ENCODE measurements at regions not wholly inside any gene's neighbourhood (a gene's known extent, or its start where the extent isn't known, plus 50 kb on each side); places are given as distances from the start of the nearest gene placed in this dataset.
A peak's percentile ranks its signal among the peaks of the same experiment; 100 is the strongest.

GRCh38 chr14:44316647-44317440, 190.2 kb downstream of the FSCB start:
- TSS peak; percentile 54 for BruUV-seq (replicated peaks)
- no peaks in the 10 kb centered on the region for H4K20me1 ChIP-seq (replicated peaks; ENCODE audit: control insufficient read depth, extremely low read depth, insufficient read depth, low read length)
- peak overlapping the region; percentile 51 for H3K27ac ChIP-seq (ENCODE audit: insufficient read depth, low read depth, low read length)
- POLR2A ChIA-PET = no interaction called here
- H3K79me2 ChIP-seq (ENCODE audit: control insufficient read depth, insufficient read depth, low read length) = no peaks in the 10 kb centered on the region
- no peak overlapping the region for H2AFZ ChIP-seq (ENCODE audit: low read depth, low read length)
- no peak for TF ChIP-seq EZH2 (IDR thresholded peaks at IDR 0.05; ENCODE audit: borderline replicate concordance, low read depth, low read length, severe bottlenecking)
- peak; percentile 97 for TF ChIP-seq FOS (IDR thresholded peaks at IDR 0.05; ENCODE audit: borderline replicate concordance, insufficient read depth, low read length)
- TF ChIP-seq GATA2 (IDR thresholded peaks at IDR 0.05; ENCODE audit: insufficient read depth, insufficient read length, low read depth, low read length) = peak; percentile 69
- TF ChIP-seq JUN (IDR thresholded peaks at IDR 0.05; ENCODE audit: borderline replicate concordance, insufficient read depth, insufficient read length, low read depth) = peak; percentile 100
- TF ChIP-seq MAX (IDR thresholded peaks at IDR 0.05; ENCODE audit: insufficient read depth, insufficient read length) = no peak
- TF ChIP-seq MYC (IDR thresholded peaks at IDR 0.05; ENCODE audit: low read depth, low read length) = peak; percentile 12
- intact Hi-C loops (cut with micrococcal nuclease) = no loop called here
- FAIRE-seq = peak; percentile 88
- peaks cover 19% of the 10 kb centered on the region for H3K4me1 ChIP-seq (ENCODE audit: control insufficient read depth, extremely low read depth, insufficient read depth, low read length)
- no peaks in the 10 kb centered on the region for H3K9me3 ChIP-seq (replicated peaks; ENCODE audit: control insufficient read depth, insufficient read depth, low read length)
- peak; percentile 47 for DNase-seq (ENCODE audit: low read depth, low spot score)
- H3K4me3 ChIP-seq (replicated peaks in 1 of 3; ENCODE audit: insufficient read depth in 1 of 3, low read depth in 1 of 3, low read length in 3 of 3) = no peak overlapping the region
- CTCF ChIA-PET = no interaction called here
- no peaks in the 10 kb centered on the region for H3K36me3 ChIP-seq (ENCODE audit: control insufficient read depth in 2 of 2, extremely low read depth in 1 of 2, insufficient read depth in 2 of 2, low read length in 2 of 2)
- no peak overlapping the region for H3K9ac ChIP-seq (replicated peaks; ENCODE audit: extremely low read depth, insufficient read depth, low read length)
- H3K4me2 ChIP-seq (ENCODE audit: insufficient read depth, low read length) = no peak overlapping the region
- H3K9me1 ChIP-seq (replicated peaks; ENCODE audit: control insufficient read depth, extremely low read depth, insufficient read depth, low read length) = no peaks in the 10 kb centered on the region
- H3K27me3 ChIP-seq (ENCODE audit: control insufficient read depth in 2 of 2, insufficient read depth in 2 of 2, low read length in 2 of 2) = no peaks in the 10 kb centered on the region
- dilution Hi-C loops (cut with MboI; ENCODE audit: extremely low pct_ligation_motif_present, low sequenced_read_pairs) = no loop called here

- Histone ChIP-seq H3K27ac (ENCODE audit: insufficient read depth, low read depth, low read length) (no peak overlapping the region), H3K4me1 (ENCODE audit: control insufficient read depth, extremely low read depth, insufficient read depth, low read length) (no peaks in the 10 kb centered on the region), H3K79me2 (ENCODE audit: control insufficient read depth, insufficient read depth, low read length) (no peaks in the 10 kb centered on the region), H3K4me3 (replicated peaks in 1 of 3; ENCODE audit: insufficient read depth in 1 of 3, low read depth in 1 of 3, low read length in 3 of 3) (no peak overlapping the region), H2AFZ (ENCODE audit: low read depth, low read length) (no peak overlapping the region), H3K4me2 (ENCODE audit: insufficient read depth, low read length) (no peak overlapping the region), H3K27me3 (ENCODE audit: control insufficient read depth in 2 of 2, insufficient read depth in 2 of 2, low read length in 2 of 2) (no peaks in the 10 kb centered on the region), H3K36me3 (ENCODE audit: control insufficient read depth in 2 of 2, extremely low read depth in 1 of 2, insufficient read depth in 2 of 2, low read length in 2 of 2) (no peaks in the 10 kb centered on the region), H4K20me1 (replicated peaks; ENCODE audit: control insufficient read depth, extremely low read depth, insufficient read depth, low read length) (no peaks in the 10 kb centered on the region), H3K9ac (replicated peaks; ENCODE audit: extremely low read depth, insufficient read depth, low read length) (no peak overlapping the region), H3K9me1 (replicated peaks; ENCODE audit: control insufficient read depth, extremely low read depth, insufficient read depth, low read length) (no peaks in the 10 kb centered on the region), H3K9me3 (replicated peaks; ENCODE audit: control insufficient read depth, insufficient read depth, low read length) (no peaks in the 10 kb centered on the region)
- FAIRE-seq (no peak), DNase-seq (ENCODE audit: low read depth, low spot score) (no peak)
- dilution Hi-C loops (cut with MboI; ENCODE audit: extremely low pct_ligation_motif_present, low sequenced_read_pairs) (no loop called here), intact Hi-C loops (cut with micrococcal nuclease) (no loop called here)
- ChIA-PET POLR2A (no interaction called here), CTCF (no interaction called here)
- no TSS peak for BruUV-seq (replicated peaks)
- TF ChIP-seq POLR2A (IDR thresholded peaks at IDR 0.05; ENCODE audit: low read depth, low read length) (no peak), EZH2 (IDR thresholded peaks at IDR 0.05; ENCODE audit: borderline replicate concordance, low read depth, low read length, severe bottlenecking) (no peak), FOS (IDR thresholded peaks at IDR 0.05; ENCODE audit: borderline replicate concordance, insufficient read depth, low read length) (no peak), JUN (IDR thresholded peaks at IDR 0.05; ENCODE audit: borderline replicate concordance, insufficient read depth, insufficient read length, low read depth) (no peak), MAX (IDR thresholded peaks at IDR 0.05; ENCODE audit: insufficient read depth, insufficient read length) (no peak), MYC (IDR thresholded peaks at IDR 0.05; ENCODE audit: low read depth, low read length) (no peak), CTCF (IDR thresholded peaks at IDR 0.05; ENCODE audit: extremely low read depth in 1 of 2, insufficient read depth in 1 of 2, low read depth in 1 of 2, low read length in 2 of 2) (no peak), POLR2AphosphoS5 (IDR thresholded peaks at IDR 0.05; ENCODE audit: insufficient read depth, low read depth, low read length) (no peak), GATA2 (IDR thresholded peaks at IDR 0.05; ENCODE audit: insufficient read depth, insufficient read length, low read depth, low read length) (no peak)
These were observed 197.8 kb downstream of the FSCB start for GRCh38 chr14:44309331-44309730.

Data from endothelial cell of umbilical vein (primary cell).